ENCODE measurements at regions not wholly inside any gene's neighbourhood (a gene's known extent, or its start where the extent isn't known, plus 50 kb on each side); places are given as distances from the start of the nearest gene placed in this dataset.

GRCh38 chr3:76442374-76442915 is 597.5 kb upstream of the ROBO2 start:
- no TSS peak for BruUV-seq (replicated peaks)
- ChIA-PET CTCF (ENCODE audit: low intra/inter-chr PET ratio) (no interaction called here), POLR2A (no interaction called here)
- Histone ChIP-seq H3K4me2 (ENCODE audit: insufficient read depth, low read length) (no peak overlapping the region), H3K36me3 (ENCODE audit: control insufficient read depth, insufficient read depth, low read length) (no peaks in the 10 kb centered on the region), H3K4me3 (no peak overlapping the region), H3K9me3 (replicated peaks; ENCODE audit: control insufficient read depth, insufficient read depth, low read depth, low read length) (no peaks in the 10 kb centered on the region), H2AFZ (ENCODE audit: low read depth, low read length) (no peak overlapping the region), H3K79me2 (ENCODE audit: control insufficient read depth, insufficient read depth, low read length) (no peaks in the 10 kb centered on the region), H3K9ac (ENCODE audit: insufficient read depth in 1 of 2, low read depth in 2 of 2, low read length in 2 of 2) (no peak overlapping the region), H3K27ac (ENCODE audit: extremely low read depth, low read depth, low read length) (no peak overlapping the region), H3K9me1 (ENCODE audit: control insufficient read depth, insufficient read depth, low read length) (no peaks in the 10 kb centered on the region), H3K4me1 (replicated peaks in 1 of 2; ENCODE audit: control insufficient read depth in 2 of 2, insufficient read depth in 2 of 2, low read length in 2 of 2) (no peaks in the 10 kb centered on the region), H3K27me3 (ENCODE audit: control insufficient read depth in 2 of 2, insufficient read depth in 2 of 2, low read length in 2 of 2) (no peaks in the 10 kb centered on the region), H4K20me1 (replicated peaks; ENCODE audit: control insufficient read depth, insufficient read depth, low read length) (no peaks in the 10 kb centered on the region)
- no peak for DNase-seq (ENCODE audit: extremely low read depth in 1 of 4, low spot score in 3 of 4)
- in situ Hi-C loops (cut with MboI), result no loop called here
- TF ChIP-seq JUN (IDR thresholded peaks at IDR 0.05; ENCODE audit: borderline replicate concordance, low read depth, low read length) (no peak), JUN (CRISPR knock-in tag; IDR thresholded peaks at IDR 0.05; ENCODE audit: borderline replicate concordance) (no peak), PHF21A (IDR thresholded peaks at IDR 0.05; ENCODE audit: borderline replicate concordance, low read depth) (no peak), CBX8 (IDR thresholded peaks at IDR 0.05; ENCODE audit: borderline replicate concordance, extremely low read depth, low read depth, low read length, poor library complexity, severe bottlenecking) (no peak), ZNF76 (CRISPR knock-in tag; IDR thresholded peaks at IDR 0.05; ENCODE audit: borderline replicate concordance) (no peak), CHD2 (IDR thresholded peaks at IDR 0.05; ENCODE audit: low read depth, low read length) (no peak), CHAMP1 (IDR thresholded peaks at IDR 0.05) (no peak), PHF20 (IDR thresholded peaks at IDR 0.05; ENCODE audit: partially characterized antibody) (no peak), KDM2B (CRISPR knock-in tag; IDR thresholded peaks at IDR 0.05) (no peak), KLF13 (tag; IDR thresholded peaks at IDR 0.05; ENCODE audit: borderline replicate concordance, low read depth) (no peak), MEF2D (tag; conservative IDR thresholded peaks at IDR 0.05; ENCODE audit: low read depth) (no peak)
- intact Hi-C loops (cut with micrococcal nuclease), result no loop called here
- no peak for FAIRE-seq
- 1% methylated on average over 8 of the region's 8 CpGs for WGBS (ENCODE audit: insufficient coverage, low coverage, missing lambda C conversion rate)
- ATAC-seq, result no peak

All from K562 (cell line).